Activated CD4-positive, alpha-beta T cell treated with anti-CD3 and anti-CD28 coated beads, Interleukin-2, amount 50 U/mL, for 24 hours (primary cell): ENCODE measurements at regions not wholly inside any gene's neighbourhood (a gene's known extent, or its start where the extent isn't known, plus 50 kb on each side); places are given as distances from the start of the nearest gene placed in this dataset.

ENCODE experiments used
- DNase-seq, 2 donors: peaks; one replicate each; pipeline ENCODE4 v3.0.0-alpha.2; 2020; ENCODE audit warnings: low read depth in 1 of 2, low spot score in 1 of 2

DNA sequence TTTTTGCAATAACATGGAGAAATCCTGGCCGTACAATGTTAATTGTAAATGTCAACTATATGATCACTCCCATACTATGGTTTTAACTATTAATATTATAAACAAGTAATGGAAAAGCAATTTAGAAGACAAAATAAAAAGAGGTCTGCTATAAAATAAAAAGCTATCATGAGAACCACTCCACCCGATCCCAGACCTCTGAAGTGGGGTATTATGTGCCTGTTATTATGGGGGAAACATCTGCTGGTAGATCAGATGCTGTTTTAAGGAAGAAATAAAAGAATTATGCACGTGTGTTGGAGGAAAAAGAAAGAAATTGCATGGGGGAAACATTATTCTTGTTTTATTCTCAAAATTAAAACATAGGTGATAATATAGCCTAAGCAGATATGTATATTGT, 615.7 kb upstream of the ARID1B start:
- no peak for DNase-seq

DNA sequence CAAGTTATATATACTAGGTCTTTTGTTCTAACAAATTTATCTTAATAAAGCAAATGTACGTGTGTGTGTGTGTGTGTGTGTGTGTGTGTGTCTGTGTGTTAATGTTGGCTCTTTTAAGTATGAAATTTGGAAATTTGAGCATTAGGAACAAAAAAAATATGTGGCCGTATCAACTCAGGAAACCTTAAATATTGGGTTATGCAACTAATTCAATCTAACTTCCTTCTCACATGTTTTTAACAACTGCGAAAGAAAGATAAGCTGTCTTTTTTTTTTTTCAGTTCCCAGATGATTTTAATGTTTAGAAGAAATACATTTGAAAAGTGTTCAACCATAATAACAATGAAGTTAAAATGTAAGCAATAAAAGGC, 616.4 kb upstream of the ARID1B start:
- DNase-seq = no peak

DNA sequence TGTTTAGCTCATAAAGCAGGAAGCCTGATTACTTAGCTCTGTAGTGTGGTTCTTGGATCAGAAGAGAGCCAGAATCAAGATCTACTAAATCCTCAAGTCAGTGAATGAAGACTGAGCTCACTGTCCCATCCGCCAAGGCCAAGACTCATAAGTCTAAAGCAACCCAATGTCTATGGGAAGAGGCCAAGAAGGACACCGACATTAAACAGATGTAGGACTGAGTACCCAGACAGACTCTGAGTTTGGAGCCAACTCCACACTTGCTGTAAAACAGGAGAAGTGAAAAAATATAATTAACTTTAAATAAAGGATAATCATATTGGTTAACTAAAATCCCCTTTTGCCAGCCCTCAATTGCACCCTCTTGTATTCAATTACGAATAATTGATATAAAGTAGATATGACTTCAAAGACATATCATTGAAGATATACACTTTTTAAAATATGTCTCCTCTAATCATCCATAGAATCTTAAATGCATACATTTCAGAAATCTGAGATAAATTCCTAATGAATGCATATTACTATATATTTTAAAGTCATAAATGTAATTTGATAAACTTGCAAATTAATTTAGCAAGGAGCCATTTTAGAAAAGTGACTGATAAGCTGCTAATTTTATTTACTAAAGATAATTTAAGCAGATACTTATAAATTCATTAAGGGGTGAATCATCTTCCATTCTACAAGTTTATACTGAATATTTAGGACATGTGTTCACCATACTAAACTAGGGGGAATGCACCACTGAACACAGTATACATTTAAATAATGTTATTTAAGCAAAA, 617.0 kb upstream of the ARID1B start:
- no peak for DNase-seq

DNA sequence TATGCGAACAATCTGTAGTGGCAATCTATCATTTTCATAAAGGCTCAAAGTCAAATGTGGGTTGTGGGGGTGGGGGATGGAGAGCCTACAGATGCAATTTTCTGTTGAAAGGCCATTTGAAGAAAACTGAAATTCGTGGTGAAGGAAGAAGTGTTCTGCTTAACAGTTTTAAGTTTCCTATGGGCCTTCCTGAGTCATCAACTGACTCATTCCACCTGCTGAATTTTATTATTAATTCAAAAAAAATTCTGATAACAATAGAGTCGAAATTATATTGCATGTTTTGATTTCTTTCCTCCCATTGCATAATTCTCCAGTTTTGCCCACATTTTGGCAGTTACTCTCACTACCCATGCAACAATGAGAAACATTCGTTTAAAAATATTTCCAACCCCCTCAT, 622.3 kb upstream of the ARID1B start:
- no peak for DNase-seq

DNA sequence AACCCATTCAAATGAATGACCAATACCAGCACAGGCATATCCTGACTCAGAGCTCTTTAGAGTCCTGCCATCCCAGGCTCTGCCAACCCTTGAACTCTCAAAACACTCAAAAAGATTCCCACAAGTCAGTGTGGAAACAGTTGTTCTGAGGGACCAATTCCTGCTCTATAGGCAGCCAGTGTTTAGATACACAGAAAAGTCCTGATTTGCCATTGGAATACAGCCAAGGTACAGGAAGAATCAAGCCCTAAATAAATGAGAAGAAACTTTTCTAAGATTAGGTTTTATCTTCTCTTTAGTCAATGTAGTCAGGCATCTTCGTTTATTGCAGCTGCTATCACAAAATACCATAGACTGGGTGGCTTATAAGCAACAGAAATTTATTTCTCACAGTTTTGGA, 626.8 kb upstream of the ARID1B start:
- no peak for DNase-seq

DNA sequence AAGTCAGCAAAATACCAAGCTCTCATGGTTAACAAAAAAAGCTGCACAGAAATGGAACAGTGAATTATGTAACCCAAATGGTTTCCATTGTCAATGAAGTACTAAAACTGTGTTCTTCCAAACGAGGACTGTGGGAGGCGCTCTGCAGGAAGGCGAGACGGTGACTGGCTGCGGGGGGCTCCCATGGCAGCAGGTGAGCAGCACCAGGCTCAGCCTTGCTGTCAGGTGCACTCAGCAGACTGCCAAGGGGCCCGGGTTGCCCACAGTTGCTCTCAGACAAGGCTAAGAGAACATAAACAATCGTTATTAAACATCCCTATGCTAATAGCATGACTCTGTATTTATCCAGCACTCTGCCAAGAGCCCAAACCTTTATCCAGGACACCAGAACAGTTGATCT, 630.3 kb upstream of the ARID1B start:
- no peak for DNase-seq

DNA sequence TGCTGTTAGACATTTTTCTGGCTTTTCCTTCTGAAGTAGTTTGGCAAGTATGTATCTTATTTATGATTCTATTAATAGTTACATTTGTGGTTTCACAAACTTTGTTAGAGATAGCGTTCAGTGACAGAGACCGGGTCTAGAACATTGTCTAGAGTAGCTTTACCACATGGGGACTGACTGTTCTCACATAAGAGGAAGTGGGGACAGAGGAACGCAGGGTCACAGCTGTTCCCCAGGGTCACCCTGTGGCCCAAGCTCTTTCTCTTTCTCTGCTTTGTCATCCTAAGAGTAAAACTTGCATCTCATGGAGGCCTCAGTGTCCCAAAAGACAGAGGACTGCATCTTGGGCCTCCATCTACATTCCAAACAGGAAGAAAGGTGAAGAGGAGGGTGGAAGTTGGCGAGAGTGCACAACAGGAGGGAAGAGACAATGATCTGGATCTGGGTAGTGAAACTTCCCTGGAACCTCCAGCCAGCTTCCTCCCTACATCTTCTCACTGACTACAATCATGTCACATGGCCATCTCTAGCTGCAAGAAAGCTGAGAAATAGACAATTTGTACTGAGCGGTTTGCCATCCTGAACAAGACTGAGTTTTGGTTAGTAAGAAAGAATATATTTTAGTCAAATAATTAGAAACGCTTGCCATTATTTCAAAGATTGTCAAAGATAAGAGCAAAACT, 645.8 kb upstream of the ARID1B start:
- no peak for DNase-seq

DNA sequence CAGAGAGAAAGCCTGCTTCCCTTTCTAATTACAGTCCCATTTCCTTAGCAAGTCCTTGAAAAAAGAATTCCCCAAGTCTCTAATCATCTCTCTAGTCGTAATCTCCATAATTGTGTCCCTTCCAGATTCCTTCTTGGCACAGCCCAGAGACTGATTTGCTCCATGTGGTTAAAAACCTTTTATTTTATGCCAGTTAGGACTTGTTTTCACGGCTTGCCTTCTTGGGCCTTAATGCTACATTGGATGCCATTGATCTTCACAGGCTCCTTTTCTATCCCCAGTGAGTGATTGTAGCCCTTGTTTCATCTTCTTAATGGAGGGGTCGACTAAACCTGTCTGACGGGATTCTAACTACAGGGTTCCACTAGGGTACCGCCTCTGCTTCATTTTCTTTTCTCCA, 650.6 kb upstream of the ARID1B start:
- no peak for DNase-seq

DNA sequence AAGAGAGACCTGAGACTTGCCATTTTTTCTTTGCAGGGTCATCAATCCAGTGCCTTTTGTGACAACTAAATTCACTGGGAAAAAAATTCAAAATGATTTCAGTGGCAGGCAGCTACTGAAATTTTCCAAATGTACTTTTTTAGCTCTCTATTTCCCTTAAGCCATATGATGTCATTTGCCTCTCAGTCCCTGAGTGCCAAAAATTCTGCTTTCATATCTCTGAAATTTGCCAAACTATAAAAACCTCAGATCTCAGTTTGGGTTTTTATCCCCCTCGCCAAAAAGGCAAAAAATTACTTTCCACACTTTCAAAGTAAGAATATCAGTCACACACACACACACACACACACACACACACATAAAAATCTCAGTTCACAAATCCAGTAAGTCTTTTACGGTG, 651.3 kb upstream of the ARID1B start:
- no peak for DNase-seq

DNA sequence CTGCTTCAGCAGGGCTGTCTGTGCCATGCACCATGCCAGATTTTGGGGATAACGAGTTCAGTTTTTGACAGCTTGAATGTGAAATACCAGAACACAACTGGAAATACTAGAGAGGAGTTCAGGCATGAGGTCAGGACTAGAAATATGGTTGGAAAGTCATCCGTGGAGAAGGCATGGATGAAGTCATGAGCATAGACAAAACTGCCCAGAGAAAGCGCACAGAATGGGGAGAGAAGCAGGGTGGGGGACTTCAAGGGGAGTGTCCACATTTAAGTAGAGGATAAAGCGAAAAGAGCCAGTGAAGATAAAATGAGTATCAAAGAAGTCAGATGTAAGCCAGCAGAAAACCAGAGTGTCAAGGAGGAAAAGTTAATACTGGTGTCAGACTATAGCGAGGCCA, 653.4 kb upstream of the ARID1B start:
- DNase-seq = no peak

DNA sequence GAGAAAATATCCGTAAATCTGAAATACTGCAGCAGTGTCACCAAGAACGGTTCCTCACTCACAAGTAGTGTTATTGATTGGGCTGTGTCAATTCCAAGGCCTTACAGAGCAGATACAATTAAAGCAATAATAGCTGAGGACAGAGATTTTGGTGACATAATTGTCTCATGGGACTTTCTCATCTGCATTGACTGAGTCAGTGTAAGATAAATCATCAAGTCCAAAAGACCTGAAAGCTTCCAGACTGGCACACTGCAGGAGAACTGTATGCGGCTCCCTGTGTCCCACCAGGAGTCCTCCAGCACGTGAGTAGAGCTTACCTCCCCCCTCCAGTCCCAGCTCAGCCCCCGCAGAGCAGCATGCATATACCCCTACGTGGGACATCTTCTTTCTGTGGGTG, 655.2 kb upstream of the ARID1B start:
- no peak for DNase-seq

DNA sequence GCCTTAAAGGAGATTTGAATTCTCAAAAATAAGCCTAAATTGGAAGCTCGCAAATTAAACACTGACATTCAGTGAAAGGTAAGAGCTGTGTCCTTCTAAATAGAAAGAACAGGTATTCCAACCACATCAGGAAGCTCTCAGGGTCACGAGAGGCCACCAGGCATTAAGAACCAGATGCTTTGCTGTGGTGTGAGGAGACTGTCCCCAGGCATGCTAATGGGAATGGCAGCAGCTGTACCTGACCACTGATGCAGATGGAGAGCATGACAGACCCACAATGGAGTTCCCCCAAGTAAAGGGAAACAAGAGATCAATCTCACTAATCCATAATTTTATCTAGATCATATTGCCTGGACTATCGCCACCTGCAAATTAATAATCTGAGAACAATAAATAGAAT, 658.9 kb upstream of the NOX3 start:
- no peak for DNase-seq

DNA sequence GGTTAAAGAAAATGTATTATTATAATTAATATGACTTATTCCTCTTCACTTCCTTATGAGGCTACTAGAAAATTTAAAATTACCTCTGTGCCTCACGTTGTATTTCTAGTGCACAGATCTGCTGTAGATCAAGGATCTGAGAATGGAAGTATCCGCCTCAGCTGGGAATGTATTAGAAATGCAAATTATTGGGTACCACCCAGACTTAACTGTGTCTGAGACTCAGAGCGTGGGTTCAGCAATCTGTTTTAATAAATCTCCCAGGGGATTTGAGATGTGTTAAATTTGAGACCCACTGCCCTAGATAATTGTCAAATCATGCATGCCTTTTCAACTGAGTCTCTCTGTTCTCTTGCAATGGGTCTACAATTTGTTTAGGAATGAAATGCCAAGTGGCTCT, 658.0 kb upstream of the NOX3 start:
- no peak for DNase-seq

DNA sequence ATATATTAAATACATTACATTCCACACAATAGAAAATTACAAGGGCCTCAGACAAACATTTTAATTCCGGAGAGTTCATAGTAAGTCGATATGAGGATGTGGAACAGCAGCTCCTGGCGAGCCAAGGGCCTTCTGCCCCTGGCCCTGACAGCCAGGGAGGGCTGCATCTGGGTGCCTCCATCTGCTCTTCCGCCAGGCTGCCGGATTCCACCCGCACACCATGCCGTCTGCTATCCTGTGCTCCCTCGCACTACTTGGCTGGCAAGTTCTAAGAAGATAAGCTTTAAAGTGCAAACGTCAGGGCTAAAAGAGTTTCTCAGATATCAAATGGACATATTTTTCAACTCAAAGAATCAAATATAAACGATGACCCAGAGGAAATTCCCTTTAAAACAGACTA, 656.3 kb upstream of the NOX3 start:
- DNase-seq = no peak

DNA sequence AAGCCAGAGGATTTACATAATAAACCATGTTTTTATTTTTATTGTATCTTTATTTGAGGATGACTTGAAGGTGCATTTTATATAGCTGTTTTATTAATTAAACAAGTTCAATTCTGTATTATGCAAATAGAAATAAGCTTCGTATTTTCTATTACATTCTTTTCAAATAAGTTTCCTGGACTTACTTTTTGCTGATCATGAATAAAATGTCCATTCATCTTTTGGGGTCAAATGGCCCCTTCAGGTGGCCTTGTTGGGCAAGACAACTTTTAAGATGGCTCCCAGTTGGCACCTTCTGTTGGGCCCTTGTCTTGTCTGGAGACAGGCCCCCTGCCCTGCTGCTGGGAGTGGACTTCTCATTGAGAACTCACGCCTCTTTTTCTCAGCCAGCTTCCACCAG, 654.6 kb upstream of the NOX3 start:
- DNase-seq = no peak

DNA sequence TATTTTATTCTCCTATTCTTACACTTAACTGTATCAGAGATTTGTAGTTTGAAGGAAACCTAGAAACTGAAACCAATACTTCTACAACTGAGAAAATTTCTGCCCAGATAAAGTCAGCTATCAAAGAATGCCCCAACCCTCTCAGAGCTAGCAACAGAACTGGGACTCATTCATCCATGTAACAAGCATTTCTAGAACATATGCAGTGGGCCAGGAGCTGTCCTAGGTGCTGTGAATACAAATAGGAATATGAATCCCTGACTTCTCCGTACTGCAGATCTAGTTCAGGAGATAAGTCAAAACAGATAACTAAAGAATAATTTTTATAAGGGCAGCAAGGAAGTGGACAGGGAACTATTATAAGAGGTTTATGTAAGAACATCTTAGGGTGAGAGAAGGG, 654.1 kb upstream of the NOX3 start:
- DNase-seq = no peak

DNA sequence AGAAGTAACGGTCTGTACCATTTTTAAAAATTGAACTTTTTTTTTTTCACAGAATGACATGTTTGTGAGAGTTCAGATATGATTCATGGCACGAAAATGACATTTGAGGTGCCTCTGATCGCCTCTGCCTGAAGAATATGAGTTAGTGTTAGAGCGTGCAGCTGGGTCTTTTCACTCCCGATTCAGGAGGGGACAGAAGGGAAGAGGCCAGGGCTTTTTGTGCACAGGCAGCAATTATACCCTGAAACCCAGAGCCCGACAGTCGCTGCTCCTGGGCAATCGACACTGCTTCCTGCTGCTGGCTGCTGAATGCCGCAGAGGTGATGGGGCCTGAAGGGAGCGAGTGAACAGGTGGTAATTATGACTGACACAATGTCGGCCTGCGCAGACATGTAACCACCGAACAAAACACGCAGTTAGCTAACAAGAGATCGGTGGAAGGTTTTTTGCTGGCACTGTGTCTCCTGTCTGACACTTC, 652.0 kb upstream of the NOX3 start:
- DNase-seq = no peak

DNA sequence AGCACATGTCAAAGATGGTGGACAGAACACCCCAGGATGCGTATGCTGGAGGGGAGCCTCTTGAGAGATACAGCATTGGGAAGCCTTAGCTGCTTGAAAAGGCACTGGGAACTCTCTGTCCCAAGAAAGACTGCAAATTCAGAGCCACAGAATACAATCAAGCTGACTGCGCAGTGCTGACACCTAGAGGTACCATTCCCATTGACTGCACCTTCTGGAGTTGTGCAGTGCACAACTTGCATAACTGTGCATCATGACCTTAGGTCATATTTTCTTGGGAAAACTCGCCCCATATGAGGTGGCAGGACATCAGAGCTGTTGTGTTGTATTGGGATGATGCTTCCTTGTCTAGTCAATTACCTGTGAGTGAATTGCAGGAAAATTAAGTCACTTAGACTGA, 646.5 kb upstream of the NOX3 start:
- DNase-seq = no peak

DNA sequence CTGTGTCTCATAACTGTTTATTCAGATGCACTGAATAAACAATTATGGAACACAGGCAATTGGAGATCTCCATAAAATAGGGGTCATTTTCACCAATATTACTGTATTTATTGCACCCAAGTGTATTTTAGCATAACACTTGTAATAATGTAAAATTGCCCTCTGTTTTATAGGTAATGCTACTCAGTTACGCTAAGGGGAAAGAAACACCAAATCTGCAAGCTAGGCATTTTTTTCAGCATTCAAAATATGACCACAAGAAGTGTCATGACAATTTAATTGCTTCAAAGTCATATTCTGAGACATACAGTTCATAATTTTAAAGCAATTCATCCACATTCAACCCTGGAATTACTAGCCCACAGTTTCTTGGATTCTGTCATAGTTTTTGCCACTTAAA, 643.2 kb upstream of the NOX3 start:
- DNase-seq = no peak

DNA sequence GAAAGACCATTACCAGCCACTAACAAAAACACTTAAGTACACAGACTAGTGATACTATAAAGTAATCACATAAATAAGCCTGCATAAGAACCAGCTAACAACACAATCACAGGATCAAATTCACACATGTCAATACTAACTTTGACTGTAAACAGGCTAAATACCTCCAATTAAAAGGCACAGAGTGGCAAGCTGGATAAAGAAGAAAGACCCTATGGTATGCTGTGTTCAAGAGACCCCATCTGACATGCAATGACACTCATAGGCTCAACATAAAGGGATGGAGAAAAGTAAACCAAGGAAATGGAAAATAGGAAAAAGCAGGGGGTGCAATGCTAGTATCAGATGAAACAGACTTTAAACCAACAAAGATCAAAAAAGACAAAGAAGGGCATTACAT, 631.8 kb upstream of the NOX3 start:
- DNase-seq = no peak

DNA sequence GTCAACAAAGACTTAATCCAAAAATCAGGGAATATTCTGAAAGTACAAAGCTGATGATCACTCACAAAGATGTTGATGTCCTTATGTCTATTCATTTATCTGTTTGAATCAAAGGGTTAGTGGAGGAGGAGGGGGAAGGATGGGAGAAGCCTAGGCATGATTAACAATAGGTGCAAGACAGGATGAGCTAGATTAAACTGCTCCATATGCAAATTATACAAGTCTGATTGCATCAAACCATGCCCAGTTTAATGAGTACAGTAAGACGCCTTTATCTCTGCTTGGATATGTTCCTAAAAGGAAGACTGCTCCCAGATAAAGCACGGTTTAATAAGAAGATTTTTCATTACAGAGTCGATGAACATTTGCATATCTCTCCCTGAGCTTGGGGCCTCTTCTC, 626.4 kb upstream of the NOX3 start:
- no peak for DNase-seq

DNA sequence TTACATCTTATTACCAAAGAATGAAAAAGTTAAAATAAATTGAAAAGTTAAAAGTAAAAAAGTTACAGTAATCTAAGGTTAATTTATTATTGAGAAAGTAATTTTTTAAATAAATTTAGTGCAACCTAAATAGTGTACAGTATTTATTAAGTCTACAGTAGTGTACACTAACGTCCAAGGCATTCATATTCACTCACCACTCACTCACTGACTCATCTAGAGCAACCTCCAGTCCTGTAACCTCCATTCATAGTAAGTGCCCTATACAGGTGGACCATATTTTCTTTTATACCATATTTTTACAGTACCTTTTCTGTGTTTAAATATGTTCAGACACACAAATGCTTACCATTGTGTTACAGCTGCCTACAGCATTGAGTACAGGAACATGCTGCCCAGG, 624.7 kb upstream of the NOX3 start:
- no peak for DNase-seq

DNA sequence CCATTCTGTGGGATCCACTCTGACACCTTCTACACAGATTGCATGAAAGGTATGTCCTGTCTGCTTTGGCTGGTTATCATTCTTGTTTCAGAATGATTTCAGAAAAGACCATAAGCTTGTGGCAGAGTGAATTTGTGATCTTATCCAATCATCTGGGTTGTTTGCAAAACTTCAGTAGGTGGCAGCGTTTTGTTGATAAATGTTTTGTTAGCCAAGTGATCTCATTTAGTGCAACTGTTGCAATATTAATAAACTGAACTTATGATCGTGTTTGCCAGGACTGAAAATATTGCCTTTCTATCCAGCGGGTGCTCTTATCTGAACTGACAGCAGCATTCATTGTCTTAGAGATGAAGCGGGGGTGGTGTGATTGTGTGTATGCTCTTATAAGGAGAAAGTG, 613.2 kb upstream of the NOX3 start:
- no peak for DNase-seq
